ENCODE measurements at regions not wholly inside any gene's neighbourhood (a gene's known extent, or its start where the extent isn't known, plus 50 kb on each side); places are given as distances from the start of the nearest gene placed in this dataset.

GRCh38 chr18:1213126-1213525, 308.5 kb downstream of the ADCYAP1 start:
- TF ChIP-seq EZH2 (IDR thresholded peaks at IDR 0.05) (no peak), ELF1 (IDR thresholded peaks at IDR 0.05; ENCODE audit: borderline replicate concordance, low read depth) (no peak)
